GM19324 (cell line): ENCODE measurements at regions not wholly inside any gene's neighbourhood (a gene's known extent, or its start where the extent isn't known, plus 50 kb on each side); places are given as distances from the start of the nearest gene placed in this dataset.

Experiments
- ATAC-seq: cut with Tn5 transposase; IDR thresholded peaks from one replicate; pipeline ENCODE4 v1.9.1; 2021; ENCODE audit warnings: mild to moderate bottlenecking, moderate library complexity; ENCODE audit not compliant: unreplicated experiment, low FRiP score

DNA sequence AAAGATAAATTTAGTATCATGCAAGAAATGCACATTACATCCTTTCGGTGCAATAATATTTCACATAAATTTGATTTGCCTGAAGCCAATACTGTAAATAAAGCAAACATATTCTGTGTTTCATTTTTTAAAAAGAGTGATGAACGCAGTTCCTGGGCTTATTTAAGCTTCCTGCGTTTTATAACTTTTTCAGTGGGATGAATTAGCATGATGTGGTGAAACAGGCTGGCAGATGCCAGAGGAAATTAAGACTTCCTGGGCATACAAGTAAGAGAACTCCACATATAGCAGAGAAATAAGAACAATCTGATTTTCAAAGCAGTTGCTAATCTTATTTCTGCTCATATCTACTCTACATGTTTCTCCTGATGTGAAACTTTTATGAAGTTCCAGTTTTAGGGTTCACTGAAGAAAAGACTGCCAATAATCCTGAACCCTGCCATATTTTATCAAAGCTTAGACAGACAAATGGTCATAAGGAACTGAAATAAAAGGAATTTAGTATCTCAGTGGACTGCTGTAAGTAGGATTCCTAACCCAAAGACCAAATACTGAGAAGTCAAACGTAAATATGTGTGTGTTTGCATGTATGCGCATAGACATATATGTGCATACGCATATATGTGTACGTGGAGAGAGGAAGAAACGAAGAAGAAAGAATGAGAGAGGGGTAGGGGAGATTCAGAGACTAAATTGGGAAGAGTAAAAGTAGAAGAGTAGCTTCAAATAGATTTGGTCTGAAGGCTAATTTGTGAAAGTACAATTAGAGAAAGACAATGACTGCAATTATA lies 628.6 kb upstream of the CCDC54 start:
- ATAC-seq, result no peak

DNA sequence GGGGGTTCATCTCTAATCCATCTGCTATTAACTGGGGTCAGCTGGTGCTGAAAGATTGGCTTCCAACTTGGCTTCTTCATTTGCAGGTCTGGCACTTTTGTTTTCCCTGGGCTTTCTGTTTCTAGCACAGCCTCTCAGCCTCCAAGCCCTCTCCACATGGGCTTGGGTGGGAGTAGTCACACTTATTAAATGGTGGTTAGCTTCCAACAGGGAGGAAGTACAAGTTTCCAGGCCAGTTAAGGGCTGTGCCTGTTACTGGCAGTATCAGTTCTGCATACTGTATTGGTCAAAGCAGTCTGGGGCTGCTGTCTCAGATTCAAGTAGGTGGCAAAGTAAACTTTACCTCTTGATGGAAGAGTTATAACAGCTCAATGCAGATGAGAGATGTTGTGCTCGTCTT lies 627.1 kb upstream of the CCDC54 start:
- ATAC-seq, result no peak

DNA sequence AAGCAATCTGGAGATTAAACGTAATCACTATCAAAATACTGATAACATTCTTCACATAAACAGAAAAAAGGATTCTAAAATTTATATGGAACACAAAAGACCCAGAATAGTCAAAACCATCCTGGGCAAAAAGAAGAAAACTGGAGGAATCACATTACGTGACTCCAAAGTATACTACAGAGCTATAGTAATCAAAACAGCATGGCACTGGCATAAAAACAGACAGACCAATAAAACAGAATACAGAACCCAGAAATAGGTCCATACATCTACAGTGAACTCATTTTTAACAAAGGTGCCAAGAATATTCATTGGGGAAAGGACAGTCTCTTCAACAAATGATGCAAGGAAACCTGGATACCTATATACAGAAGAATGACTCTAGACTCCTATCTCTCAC lies 621.9 kb upstream of the CCDC54 start:
- ATAC-seq, result no peak

DNA sequence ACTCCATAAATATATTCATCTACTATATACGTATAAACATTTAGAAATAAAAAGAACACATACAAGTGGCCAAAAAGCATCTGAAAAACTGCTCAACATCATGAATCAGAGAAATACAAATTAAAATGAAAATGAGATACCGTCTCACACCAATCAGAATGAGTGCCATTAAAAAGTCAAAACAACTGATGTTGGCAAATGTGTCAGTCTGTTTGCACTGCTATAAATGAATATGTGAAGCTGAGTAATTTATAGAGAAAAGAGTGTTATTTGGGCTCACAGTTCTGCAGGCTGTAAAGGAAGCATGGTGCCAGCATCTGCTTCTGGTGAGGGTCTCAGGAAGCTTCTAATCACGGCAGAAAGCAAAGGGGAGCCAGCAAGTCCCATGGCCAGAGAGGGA lies 620.3 kb upstream of the CCDC54 start:
- no peak for ATAC-seq

DNA sequence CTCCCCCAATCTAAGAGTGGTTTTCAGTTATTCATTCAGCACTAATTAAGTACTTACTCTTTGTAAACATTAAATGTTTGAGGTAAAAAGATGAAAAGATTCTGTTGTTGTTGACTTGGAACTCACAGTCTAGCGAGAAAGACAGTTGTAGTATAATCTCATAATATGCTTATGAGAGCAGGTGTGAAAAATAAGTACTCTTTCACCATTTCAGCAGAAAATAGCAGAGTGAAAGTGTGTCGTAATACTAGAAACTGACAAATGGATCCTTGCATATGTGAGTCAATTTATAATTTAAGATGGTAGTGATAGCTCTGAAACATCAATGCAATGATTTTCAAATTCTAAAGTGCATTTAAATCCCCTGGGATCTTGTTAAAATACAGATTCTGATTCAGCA lies 618.8 kb upstream of the CCDC54 start:
- no peak for ATAC-seq

DNA sequence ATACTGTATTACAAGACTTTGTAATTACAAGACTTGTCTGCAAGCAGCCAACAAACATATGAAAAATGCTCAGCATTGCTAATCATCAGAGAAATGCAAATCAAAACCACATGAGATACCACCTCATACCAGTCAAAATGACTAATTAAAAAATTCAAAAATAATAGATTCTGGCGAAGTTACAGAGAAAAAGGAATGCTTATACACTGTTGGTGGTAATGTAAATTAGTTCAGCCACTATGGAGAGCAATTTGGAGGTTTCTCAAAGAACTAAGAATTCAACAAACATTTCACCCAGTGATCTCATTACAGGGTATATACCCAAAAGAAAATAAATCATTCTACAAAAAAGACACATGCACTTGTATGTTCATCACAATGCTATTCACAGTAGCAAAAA lies 617.5 kb upstream of the CCDC54 start:
- no peak for ATAC-seq

DNA sequence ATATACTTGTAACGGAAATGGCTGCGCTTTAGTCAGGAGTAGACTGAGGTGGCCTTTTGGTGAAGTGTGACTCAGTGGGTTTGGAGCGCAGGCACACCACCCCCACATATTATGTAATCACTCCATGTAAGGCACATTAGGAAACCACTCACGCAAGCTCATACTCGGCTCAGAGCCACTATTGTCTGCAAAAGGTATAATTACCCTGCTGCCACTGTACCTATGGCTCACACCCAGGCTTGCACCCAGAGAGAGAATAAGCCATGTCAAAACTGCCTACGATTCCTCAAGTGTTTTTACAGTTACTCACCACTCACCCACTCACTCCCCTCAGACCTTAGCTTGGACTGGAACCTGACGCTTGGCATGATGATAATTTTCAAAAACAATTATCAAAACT lies 611.9 kb upstream of the CCDC54 start:
- ATAC-seq, result no peak

DNA sequence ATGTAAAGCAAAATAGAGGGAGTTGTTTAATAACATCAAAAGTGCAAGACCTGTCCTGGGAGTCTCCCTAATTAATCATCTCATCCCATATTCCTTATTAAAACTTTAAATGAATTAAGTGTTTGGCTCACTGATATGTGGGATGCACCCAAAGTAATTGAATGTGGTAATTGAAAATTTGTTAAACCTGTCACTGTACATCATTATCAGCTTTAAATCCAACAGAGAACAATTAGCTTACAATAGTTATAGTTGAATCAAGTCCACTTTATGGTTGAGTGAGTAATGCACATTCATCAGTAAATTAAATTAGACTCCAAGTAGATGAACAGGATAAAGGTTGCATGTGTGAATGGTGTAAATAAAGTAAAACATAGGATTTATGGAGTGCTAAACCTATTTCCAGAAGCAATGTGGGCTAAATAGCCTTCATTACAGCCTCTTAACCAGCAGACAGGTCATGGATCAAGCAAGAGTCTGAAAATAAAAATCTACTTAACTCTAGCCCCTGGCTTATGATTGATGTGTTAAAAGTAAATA lies 608.2 kb upstream of the CCDC54 start:
- no peak for ATAC-seq

DNA sequence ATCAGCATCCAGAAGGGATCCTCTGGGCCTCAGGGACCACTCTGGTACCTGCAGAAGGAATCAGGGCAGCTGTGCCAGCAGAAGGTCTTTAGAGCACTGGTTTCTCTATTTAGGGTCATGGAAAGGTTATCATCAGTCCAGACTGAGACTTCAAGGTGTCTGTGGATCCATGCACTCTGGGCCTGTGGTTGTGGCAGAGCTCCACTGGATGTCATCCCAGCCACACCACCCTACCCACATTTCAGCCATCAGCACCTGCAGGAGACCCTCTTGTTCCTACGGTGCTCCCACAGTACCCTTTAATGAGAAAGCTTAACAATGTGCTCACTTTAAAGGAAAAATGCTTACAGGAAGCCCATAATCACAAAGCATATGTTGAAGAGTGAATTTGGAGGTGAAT lies 603.4 kb upstream of the CCDC54 start:
- ATAC-seq, result no peak

DNA sequence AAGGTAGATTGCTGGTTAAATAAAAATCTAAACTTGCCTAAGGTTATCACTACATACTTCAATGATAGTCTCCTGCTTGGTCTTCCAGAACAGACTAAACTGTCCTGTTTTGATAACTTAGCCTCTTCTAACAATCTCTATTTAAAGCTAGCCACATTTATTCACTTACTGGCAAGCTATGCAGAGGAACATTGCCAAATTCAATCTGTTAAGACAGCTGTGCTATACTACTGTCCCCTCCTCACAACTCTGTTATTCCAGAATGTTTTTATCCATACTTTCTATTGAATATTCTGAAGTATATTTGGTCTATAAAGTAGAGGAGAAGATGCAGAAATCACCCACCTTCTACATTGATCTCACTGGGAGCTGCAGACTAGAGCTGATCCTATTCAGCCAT lies 594.0 kb upstream of the CCDC54 start:
- ATAC-seq, result no peak

DNA sequence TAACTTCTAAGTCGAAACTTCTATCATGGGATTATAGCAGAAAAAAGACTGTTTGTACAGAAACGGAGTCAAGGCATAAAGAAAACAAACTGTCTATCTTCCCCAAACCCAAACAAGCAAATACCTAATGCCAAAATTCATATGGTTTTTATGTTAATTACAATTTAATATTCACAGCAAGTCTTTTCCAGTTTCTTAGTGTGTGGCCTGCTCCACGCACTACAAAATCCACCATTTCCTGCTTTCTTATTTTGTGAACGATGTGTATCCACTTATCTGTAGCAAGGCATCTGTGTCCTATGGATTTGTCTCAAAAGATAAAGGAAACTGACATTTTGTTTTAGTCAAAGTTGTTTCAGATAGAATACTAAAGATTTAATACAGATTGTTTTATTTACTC lies 588.0 kb upstream of the CCDC54 start:
- no peak for ATAC-seq

DNA sequence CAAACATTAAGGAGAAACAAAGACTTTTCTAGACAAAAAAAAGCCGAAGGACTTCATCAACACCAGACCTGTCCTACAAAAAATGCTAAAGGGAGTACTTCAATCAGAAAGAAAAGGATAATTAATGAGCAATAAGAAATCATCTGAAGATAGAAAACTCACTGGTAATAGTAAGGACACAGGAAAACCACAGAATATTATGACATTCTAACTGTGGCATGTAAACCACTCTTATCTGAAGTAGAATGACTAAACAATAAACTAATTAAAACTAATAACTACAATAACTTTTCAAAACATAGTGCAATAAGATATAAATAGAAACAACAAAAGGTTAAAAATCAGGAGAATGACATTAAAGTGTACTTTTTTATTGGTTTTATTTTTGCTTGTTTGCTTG lies 584.5 kb upstream of the CCDC54 start:
- no peak for ATAC-seq

DNA sequence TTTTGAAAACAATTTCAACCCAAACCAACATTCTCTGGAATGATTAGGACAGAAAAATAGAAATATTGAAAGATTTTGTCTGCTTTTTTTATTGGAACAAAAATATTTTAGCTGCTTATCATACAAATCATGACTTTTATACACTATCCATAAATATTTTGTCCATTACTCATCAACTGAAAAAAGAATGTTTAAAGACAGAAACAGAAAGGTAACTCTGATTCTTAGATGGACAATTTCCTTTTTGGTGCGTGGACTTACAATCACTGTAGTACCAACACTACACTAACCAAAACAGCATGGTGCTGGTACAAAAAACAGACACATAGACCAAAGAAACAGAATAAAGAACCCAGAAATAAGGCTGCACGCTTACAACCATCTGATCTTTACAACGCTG lies 582.8 kb upstream of the CCDC54 start:
- no peak for ATAC-seq

DNA sequence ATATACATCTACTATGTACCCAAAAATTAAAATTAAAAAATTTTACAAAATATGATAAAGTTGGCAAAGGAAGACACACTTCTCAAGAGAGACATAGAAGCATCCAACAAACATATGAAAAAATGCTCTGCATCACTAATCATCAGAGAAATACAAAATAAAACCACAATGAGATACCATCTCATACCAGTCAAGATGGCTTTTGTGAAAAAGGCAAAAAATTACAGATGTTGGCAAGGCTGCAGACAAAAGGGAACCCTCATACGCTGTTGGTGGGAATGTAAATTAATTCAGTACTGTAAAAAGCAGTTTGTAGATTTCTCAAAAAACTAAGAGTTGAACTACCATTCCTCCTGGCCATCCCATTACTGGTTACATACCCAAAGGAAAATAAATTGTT lies 581.7 kb upstream of the CCDC54 start:
- ATAC-seq, result no peak

DNA sequence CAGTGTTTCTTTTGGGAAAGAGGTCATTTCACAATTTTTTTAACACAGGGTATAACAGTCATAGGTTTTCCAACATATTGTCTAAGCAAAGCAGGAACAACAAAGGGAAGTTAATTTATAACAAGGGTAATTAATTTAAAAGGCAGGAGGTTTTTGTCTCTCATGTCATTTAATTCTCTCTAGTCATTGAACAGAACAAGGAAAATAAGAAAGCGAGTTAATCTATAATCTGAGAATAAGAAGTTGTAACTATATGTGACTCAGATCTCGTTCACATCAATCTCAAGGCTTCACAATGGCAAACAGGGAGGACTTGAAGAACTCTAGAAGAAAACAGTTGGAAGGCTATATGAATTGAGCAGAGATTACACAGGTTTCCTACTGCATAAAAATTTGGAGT lies 579.8 kb upstream of the CCDC54 start:
- no peak for ATAC-seq

DNA sequence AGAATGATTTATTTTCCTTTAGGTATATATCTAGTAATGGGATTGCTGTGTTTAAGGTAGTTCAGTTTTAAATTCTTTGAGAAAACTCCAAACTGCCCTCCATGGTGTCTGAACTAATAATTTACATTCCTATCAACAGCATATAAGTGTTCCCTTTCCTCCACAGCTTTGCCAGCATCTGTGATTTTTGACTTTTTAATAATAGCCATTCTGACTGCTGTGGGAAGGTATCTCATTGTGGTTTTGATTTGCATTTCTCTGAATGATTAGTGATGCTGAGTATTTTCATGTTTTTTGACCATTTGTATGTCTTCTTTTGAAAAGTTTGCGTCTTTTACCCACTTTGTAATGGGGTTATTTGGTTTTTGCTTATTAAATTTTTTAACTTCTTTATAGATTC lies 571.6 kb upstream of the CCDC54 start:
- no peak for ATAC-seq

DNA sequence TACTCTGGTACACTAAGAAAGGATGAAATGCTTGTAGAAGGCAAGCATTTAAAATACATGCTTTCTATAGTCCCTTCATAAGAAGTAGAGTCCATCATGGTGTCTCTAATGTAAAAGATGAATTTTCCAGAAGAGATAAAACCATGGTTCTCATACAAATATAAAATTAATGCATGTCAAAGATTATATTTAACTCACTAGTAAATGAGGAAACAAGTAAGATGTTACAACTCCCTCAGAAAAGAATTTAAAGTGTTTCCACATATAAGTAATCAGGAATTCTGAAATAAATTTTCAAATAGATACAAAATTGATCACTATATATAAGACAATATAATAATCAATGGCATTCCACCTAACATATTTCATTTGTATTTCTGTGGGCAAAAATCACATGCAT lies 570.3 kb upstream of the CCDC54 start:
- ATAC-seq, result no peak

DNA sequence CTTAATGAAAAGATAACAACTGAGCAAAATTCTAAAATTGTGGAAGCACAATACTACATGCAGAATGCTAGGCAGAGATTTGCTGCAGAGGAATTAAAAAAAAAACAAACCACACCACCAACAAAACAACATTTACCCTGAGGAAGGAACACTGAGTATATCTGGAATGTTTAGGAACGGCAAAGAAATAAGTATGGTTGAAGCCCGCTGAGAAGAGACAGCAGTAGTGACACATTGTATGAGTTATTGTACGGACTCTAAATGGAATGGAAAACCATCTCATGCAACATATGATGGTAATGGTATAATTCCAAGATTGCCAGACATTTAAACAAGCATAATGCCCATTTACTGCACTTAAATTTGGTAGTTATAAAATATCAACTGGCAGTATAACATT lies 568.2 kb upstream of the CCDC54 start:
- no peak for ATAC-seq

DNA sequence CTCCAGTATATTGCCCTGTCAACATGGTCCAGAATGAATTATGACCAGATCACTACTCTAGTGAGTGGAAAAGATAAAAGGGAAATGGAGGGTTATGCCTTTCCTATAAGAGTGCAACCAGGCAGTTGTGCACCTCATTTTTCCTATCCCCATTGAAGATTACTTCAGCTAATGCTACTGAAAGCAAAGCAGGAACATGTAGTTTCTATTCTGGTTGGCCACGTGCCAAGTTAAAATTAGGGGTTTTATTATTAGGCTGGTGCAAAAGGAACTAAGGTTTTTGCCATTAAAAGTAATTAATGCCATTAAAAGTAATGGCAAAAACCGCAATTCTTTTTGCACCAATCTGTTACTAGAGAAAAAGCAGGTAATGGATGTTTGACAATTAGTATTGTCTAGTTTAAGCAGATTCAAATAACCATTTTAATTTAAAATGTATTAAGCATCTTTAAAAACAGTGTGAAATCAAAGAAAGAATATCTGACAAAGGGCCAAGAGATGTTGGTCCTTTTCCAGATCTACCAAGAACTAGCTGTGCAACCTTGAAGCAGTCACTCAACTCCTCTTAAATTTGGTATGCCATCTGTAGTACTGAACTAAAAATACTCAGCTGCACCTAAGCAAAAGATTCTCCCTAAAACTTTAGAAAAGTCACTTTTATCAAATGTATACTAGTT lies 567.5 kb upstream of the CCDC54 start:
- ATAC-seq, result no peak

DNA sequence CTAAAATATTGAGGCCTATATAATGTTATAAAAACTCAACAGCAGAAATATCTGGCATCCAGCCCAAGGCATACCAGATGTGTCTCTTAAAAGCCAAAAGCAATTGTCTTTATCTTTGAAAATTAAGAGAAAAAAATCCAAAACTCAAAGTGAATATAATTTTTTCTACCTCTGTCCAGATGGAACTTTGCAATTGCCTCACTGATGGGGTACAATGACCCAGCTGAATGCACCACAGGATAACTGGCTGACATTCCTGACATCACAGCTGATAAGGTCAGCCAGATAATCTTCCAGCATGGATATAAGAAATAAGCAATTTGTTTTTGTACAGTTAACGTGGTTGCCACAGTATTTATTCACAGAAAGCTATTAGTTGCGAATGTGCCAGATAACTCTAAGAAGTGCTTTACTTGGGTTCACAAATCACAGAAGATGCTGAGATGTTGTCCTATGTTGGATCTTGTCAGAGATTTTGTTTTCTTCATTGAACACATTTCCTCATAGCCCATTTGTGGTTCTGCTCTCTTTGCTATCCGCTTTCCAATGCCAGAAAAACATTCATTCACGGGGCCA lies 566.9 kb upstream of the CCDC54 start:
- no peak for ATAC-seq

DNA sequence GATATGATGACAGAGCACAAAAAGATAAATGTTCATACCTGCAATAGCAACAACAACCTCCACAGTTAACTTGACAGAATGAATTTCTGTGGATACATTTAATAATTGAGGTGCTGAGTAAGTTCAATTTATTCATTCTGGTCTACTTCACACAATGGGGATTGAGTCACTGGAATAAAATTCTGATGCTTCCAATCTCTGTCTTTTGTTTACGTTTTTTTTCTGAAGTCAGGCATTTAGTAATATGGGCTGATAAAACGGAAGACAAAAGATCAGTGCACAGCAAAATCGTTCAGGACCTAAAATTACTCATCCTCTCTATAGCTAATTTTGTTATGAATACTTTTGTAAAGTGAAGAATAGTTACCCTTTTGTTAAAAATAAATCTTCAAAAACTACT lies 565.9 kb upstream of the CCDC54 start:
- no peak for ATAC-seq

DNA sequence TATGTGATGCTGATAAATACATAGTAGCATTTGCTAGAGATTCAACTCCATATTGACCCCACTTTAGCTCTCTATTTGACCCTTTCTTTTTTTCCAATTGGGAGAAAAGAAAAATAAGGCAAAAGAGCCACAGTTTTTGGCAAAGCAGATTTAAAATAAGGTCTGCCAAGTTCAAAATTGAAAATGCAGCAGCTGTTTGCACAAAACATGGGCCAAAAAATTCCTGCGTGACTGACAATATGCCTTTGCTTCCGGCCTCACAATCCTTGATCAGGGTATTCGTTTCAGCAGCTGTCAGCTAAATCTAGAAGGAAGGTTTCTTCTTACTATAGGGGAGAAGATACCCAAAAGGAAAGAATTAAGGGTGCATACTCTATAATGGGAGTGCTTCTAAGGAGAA lies 563.5 kb upstream of the CCDC54 start:
- no peak for ATAC-seq
